HG02852 (cell line): ENCODE measurements at regions not wholly inside any gene's neighbourhood (a gene's known extent, or its start where the extent isn't known, plus 50 kb on each side); places are given as distances from the start of the nearest gene placed in this dataset.

Experiments
- ATAC-seq: cut with Tn5 transposase; IDR thresholded peaks from one replicate; pipeline ENCODE4 v1.9.1; 2021; ENCODE audit warnings: mild to moderate bottlenecking, moderate library complexity; ENCODE audit not compliant: unreplicated experiment

- no peak for ATAC-seq
Measured at GRCh38 chr4:151953312-151953711, 192.5 kb upstream of the GATB start.

GRCh38 chr4:151952711-151953254, 192.0 kb upstream of the GATB start:
- ATAC-seq = no peak

GRCh38 chr4:151952137-151952536, 191.3 kb upstream of the GATB start:
- ATAC-seq = no peak

GRCh38 chr4:151951671-151952050, 190.9 kb upstream of the GATB start:
- ATAC-seq = no peak

GRCh38 chr4:151950993-151951670, 190.3 kb upstream of the GATB start:
- no peak for ATAC-seq

GRCh38 chr4:151948351-151949016, 187.7 kb upstream of the GATB start:
- ATAC-seq = no peak

- ATAC-seq = no peak
Measured at GRCh38 chr4:151946718-151947117, 185.9 kb upstream of the GATB start.

GRCh38 chr4:151942971-151943370, 182.2 kb upstream of the GATB start:
- ATAC-seq = no peak

GRCh38 chr4:151940926-151941617, 180.3 kb upstream of the GATB start:
- ATAC-seq = no peak

GRCh38 chr4:151940291-151940690, 179.5 kb upstream of the GATB start:
- no peak for ATAC-seq

- no peak for ATAC-seq
Measured at GRCh38 chr4:151939670-151940069, 178.9 kb upstream of the GATB start.

GRCh38 chr4:151935411-151935810, 174.6 kb upstream of the GATB start:
- ATAC-seq = no peak

- no peak for ATAC-seq
Measured at GRCh38 chr4:151934766-151935165, 174.0 kb upstream of the GATB start.

- no peak for ATAC-seq
Measured at GRCh38 chr4:151933122-151933827, 172.5 kb upstream of the GATB start.

- no peak for ATAC-seq
Measured at GRCh38 chr4:151931563-151931962, 170.8 kb upstream of the GATB start.

GRCh38 chr4:151930372-151930771, 169.6 kb upstream of the GATB start:
- ATAC-seq = no peak

GRCh38 chr4:151928112-151928511, 167.3 kb upstream of the GATB start:
- no peak for ATAC-seq

- ATAC-seq = no peak
Measured at GRCh38 chr4:151922811-151923210, 162.0 kb upstream of the GATB start.

GRCh38 chr4:151922306-151922705, 161.5 kb upstream of the GATB start:
- no peak for ATAC-seq

- no peak for ATAC-seq
Measured at GRCh38 chr4:151921811-151922210, 161.0 kb upstream of the GATB start.

- ATAC-seq = no peak
Measured at GRCh38 chr4:151921386-151921785, 160.6 kb upstream of the GATB start.
